Hematopoietic multipotent progenitor cell treated with erythropoietin and hydrocortisone succinate and interleukin-3 and kit ligand, for 17 days (in vitro differentiated cells): ENCODE measurements at regions not wholly inside any gene's neighbourhood (a gene's known extent, or its start where the extent isn't known, plus 50 kb on each side); places are given as distances from the start of the nearest gene placed in this dataset.
"Not testable (repeated sequence)": the region's sequence is repeated elsewhere in the genome, so short reads cannot be mapped to it uniquely, and the experiment has no call there.

Experiments
- DNase-seq: peaks from one replicate; pipeline ENCODE4 v3.0.0-alpha.2; 2015; ENCODE audit warnings: low spot score

DNA sequence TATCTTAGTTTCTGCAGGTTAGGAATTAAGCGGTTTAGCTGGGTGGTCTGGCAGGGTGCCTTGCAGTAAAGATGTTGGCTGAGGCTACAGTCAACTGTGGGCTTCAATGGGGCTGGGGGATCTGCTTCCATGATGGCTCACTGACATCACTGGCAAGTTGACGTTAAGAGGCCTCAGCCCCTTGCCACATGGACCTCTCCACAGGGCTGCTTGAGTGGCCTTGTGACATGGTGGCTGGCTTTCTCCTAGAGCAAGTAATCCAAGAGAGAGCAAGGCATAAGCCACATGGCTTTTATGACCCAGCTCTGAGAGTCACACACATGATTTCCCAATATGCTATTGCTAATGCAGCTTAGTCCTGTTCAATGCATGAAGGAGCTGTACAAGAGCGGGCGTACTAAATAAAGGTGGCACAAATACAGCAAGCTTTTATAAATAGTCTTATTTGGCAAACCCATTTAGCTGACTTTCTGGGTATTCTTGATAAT lies 109.1 kb downstream of the SEPTIN7 start:
- DNase-seq = no peak

DNA sequence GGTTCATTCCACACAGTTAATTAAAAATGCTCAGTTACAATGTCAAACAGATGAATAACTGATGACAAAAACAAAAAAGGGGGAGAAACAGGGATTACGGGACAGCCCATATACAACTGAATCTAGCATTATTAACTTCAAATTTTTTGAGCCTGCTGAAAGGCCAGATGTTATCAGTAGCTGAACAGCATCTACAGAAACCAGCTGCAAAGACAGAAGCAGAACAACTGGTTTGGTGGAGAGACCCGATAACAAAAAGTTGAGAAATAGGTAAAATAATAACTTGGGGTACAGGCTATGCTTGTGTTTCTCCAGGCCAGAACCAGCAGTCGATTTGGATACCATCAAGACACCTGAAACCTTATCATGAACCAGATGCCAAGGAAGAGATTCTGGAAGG lies 109.8 kb downstream of the SEPTIN7 start:
- not testable (repeated sequence) for DNase-seq

DNA sequence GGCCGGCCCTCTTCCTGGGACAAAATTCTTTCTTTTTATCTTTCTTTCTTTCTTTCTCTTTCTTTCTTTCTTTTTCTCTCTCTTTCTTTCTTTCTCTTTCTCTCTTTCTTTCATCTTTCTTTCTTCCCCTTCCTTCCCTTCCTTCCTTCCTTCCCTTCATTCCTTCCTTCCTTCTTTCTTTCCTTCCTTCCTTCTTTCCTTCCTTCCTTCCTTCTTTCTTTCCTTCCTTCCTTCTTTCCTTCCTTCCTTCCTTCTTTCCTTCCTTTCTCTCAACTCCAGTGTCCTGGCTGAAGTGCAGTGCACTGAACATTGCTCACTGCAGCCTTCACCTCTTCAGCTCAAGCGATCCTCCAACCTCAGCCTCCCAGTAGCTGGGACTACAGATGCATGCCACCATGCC lies 112.5 kb downstream of the SEPTIN7 start:
- not testable (repeated sequence) for DNase-seq

DNA sequence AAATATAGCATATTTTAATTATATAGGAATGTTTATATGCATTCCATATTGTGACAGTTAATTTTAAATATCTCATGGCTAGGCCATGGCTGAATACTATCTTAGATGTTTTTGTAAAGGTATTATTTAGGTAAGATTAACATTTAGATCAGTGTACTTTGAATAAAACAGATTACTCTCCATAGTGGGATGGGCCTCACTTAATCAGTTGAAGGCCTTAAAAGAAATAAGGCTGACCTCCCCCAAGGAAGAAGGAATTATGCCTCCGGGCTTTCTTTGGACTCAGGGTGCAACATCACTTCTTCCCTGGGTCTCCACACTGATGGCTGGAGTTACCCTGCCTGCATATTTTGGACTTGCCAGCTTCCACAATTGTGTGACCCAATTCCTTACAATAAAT lies 113.4 kb downstream of the SEPTIN7 start:
- not testable (repeated sequence) for DNase-seq

DNA sequence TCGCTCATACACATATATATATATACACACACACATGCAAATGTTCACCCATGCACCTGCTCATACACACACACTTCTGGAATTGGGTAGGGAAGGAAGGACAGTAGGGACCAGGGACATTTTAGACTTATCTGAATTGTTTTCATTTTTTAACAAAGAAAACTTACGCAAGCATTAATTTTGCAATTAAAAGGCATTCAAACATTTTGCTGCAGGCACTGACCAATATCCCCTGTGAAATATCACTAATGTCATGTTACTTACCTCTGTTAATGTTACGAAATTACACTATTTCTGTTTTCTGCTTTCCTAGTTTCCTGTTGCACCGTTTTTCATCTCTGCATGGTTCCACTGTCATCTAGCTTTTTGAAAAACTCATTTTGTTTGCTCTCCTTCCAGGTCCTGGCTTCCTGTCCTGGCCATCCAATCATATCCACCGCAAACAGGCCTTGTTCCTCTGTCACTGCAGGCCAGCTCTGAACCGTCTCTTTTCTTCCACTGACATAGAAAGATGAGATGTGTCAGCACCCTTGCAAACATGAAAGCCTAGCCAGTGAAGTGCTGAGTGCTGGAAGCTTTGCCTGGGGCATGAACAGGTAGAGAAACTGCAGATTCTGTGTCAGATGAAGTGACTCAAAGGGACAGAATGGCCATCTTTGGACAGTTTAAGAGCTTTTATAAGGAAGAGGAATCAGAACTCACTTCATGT lies 114.5 kb downstream of the SEPTIN7 start:
- DNase-seq = not testable (repeated sequence)

DNA sequence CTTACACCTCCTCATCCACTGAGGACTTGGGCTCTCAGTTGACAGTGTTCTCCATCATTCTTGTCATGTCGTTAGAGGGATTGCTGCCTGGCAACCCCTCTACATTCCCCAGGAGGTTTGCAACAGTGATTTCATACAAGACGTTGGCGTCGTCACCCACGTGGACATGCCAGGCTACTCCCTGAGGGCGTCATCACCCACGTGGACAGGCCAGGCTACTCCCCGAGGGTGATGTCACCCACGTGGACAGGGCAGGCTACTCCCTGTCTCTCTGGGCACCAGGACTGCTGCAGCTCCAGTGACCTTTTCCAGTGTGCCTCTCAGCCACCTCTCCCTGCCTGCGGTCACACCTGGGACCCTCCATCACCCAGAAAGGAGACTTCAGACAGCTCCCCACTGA lies 117.4 kb downstream of the SEPTIN7 start:
- not testable (repeated sequence) for DNase-seq

DNA sequence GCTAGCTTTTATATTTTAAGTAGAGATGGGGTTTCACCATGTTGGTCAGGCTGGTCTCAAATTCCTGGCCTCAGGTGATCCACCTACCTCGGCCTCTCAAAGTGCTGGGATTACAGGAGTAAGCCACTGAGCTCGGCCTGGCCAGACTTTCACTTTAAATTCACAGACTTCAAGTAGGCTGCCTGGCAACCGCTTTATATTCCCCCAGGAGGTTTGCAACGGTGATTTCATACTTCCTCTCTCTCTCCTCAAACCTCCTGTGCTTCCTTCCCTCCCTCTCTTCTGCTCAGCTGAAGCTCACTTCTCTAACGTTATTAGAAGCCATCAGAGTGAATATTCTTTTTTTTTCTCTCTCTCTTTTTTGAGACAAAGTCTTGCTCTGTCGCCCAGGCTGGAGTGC lies 118.8 kb downstream of the SEPTIN7 start:
- not testable (repeated sequence) for DNase-seq

DNA sequence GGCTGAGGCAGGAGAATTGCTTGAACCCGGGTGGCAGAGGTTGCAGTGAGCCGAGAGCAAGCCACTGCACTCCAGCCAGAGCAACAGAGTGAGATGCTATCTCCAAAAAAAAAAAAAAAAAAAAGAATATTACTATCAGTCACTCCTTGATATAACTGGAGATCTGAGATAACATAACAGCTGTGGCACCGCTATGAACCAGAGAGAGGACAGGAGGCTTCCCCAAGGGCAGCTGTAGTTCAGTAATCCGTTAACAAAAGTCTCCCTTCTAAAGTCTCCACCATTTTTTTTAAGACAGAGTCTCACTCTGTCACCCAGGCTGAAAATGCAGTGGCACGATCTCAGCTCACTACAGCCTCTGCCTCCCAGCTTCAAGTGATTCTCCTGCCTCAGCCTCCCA lies 120.5 kb downstream of the SEPTIN7 start:
- not testable (repeated sequence) for DNase-seq

DNA sequence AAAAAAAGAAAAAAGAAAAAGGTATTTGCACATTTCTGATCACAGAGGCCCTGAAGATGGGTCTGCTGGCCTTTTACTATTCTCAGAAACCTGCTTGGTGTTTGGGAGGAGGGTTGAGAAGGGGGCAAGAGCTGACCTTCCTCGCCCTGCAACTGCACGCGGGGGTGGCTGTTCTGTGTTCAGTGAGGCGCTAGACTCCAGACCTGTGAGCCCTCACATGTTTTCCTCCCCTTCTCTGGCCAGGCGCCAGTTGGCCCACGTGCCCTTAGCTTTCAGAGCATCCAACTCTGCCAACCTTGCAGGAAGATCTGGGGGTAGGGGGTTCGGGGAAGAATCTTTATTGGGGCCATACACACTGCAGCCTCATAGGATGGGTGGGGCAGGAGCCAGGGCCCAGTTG lies 123.8 kb downstream of the SEPTIN7 start:
- DNase-seq = not testable (repeated sequence)

DNA sequence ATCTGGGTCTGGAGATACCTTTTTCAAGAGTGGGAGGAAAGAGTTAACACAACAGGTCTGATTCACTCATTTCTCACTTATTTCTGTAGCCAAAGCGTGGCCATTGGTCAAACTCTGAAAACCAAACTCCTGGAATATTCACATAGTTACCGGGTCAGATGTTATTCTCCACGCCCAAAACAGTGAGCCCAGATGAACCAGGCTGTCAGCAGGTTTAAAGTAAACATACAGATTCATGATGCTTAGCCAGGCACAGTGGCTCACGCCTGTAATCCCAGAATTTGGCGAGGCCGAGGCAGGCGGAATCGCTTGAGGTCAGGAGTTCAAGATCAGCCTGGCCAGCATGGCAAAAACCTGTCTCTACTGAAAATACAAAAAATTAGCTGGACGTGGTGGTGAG lies 126.1 kb downstream of the SEPTIN7 start:
- not testable (repeated sequence) for DNase-seq

DNA sequence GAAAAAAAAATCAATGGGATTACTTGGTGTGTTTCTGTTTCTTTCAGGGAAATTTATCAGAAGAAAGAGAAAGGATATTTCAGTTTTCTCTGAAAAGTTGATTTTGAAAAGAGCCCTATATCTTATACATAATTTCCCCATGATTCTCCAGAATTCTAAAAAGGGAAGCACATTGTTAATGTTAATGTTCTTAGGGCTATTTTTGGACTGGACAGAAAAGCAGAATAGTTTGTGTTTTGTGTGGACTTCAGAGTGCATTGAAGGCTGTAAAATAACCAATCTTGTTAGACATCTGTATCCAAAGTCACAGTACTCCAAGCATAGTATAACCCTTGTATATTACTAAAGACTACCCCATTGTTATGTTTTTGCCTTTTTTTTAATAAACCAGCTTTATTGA lies 130.3 kb downstream of the SEPTIN7 start:
- DNase-seq = not testable (repeated sequence)

DNA sequence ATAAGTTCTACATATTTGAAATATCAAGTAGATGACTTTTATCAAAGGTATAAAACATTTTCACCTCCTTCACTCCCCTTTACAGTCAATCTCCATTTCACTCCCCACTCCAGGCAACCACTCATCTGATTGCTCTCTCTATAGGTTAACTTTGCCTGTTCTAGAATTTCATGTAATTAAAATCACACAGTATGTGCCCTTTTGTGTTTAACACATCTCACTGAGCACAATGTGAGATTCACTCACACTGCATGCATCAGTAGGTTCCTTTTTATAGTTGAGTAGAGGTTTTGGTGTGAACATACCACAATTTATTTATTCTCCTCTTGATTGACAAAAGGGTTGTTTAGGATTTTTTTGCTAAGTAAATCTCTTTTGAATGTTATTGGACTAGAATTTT lies 130.7 kb downstream of the SEPTIN7 start:
- DNase-seq = not testable (repeated sequence)

DNA sequence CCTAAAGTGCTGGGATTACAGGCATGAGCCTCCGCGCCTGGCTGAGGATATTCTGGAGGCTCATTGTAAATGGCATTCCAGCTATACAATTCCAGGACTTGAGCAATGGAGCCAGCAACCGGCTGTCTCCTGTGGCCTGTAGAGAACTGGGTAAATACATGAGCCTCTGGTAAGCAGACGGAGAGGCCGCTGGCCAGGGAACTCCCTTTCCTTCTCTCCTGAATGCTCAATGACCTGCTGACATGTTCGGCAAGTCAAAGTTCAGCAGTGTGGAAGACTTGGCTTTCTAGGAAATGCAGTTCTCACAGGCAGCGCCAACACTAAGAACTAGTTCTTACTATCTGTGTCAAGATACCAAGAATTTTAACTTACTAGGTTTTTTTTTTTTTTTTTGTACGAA lies 139.8 kb downstream of the SEPTIN7 start:
- not testable (repeated sequence) for DNase-seq

DNA sequence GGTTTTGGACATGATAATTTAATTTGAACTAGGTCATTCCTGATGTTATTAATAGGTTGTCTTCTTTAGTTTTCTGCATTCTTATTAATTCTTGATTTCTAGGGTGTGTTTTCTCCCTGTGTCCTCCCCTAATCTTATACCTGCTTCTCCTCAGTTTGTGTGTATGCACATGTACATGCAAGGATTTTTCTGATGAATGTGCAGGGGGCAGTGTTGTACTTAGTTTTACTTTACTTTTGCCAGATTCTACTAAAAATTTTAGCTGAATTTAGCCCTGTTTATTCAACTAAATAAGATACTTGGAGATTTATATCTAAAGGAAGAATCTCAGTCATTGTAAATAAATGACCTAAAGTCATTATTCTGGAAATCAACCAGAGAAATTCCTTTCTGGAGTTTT lies 144.8 kb downstream of the SEPTIN7 start:
- DNase-seq = not testable (repeated sequence)

DNA sequence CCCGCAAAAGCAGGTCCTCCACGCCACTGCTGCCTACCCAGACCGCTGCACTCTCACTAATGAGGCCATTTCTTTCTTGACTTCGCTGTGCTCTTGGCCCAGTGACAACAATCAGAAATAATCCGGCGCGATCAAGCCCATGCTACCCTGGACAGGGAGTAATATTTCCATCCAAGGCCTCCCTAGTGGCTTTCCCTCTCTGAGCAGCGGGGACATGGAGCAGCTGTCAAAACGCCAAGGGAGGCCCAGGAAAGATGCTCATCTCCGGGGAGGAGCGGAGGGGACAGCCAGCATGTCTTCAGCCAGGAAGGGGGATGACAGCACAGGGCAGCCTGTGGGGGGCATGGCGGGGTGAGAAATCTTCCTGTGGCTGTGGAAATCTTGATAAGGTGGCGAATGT lies 154.9 kb downstream of the SEPTIN7 start:
- not testable (repeated sequence) for DNase-seq

DNA sequence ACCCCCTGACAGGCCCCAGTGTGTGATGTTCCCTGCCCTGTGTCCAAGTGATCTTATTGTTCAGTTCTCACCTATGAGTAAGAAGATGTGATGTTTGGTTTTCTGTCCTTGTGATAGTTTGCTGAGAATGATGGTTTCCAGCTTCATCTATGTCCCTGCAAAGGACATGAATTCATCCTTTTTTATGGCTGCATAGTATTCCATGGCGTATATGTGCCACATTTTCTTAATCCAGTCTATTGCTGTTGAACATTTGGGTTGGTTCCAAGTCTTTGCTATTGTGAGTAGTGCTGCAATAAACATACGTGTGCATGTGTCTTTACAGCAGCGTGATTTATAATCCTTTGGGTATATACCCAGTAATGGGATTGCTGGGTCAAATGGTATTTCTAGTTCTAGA lies 156.1 kb downstream of the SEPTIN7 start:
- not testable (repeated sequence) for DNase-seq

DNA sequence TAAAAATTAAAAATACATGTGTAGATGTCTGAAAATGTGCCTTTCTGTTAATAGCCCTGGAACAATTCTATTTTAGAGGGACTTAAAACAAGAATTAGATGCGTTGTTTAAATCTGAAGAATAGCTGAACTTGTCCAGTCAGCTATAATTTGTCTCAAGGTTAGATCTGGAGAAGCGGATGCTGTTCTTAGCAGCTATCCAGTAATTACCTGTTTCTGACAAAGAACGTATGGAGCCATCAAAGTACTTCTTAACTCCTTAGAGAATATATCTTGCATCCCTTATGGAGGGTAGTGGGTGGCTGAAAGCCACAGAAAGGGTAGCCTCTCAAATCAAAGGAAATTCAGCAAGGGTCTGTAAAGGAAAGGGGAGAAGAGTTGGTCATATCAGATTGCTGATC lies 160.4 kb downstream of the SEPTIN7 start:
- not testable (repeated sequence) for DNase-seq

DNA sequence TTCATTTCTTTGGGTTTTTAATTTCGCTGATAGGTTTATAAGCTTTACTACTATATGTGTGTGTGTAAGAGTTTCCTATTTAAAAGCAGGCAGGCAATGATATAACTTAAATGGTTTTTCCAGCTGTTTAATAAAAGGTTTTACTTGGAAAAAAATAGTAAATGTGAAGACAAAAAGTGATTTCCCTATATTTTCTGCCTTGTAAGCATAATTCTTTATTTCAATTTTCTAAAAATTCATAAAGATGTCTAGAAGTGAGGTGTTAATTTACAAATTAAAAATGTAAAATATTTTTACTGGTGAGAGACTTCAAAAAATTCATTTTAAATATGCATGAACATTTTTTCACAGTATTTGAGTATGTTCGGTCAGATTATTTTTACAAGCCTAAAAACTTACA lies 161.8 kb downstream of the SEPTIN7 start:
- not testable (repeated sequence) for DNase-seq

DNA sequence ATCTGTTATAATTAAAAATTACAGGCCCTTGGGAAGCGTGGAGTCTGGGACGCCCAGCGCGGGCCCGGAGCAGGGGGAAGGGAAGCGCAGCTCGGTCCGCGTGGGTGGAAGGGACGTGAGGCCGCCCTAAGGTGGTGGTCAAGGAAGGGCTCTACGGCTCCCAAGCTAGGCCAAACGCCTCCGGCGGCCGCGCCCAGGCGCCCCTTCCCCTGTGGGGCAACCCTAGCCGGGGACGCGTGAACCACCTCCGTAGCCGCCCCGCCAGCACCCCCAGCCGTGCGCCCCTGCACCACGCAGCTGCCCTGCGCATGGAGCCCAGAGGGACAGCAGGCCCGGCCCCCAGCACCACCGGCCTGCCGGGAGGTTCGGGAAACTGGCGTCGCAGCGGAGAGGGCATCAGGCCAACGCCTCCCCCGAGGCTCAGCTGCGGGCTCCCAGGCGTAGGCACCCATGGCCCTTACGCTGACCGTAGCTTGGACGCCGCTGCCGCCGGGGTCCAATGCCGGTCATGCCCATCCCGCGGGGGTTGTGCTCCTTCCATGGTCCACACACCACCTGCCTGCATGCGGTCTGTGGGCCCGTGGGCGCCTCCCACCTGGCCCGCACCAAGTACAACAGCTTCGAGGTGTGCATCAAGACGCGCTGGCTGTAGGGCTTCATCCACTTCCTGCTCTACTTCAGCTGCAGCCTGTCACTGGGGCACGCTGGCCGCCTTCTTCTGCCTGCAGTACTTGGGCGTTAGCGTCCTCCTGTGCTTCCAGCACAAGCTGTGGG lies 166.7 kb downstream of the SEPTIN7 start:
- DNase-seq = no peak

DNA sequence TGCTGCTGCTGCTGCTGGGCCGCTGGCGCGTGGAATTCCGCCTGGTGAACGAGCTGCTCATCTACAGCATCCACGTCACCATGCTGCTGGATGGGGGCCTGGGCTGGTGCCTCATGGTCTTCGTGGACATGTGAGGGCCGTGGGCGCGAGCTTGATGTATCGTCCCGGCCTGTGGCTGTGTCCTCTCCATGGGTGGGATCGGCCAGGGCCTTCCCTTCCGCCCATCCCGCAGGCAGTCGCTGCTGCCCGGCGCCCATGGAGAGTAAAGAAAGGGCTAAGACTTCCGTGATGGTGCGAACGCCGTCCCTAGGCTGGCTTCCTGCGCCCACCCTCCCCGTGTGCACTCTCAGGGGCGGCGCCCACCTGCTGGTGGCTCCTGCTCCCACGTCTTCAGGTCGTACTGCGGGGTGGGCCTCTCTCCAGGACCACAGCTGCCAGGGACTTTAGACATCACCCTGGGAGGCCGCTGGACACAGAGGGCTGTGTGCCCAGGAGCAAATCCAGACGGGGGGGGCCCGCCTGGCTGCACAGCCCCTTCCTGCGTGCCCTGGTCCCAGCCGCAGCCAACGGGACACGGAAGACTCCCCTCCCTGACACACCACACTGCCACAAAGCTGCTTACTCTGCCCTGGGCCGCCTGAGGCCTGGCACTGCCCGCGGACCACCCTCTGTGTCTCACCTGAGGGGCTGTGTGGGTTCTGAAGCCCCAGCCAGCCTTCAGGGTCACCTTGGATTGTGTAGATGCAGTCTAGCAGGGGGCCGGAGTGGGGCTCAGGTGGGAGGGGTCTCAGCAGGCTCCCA lies 167.5 kb downstream of the SEPTIN7 start:
- no peak for DNase-seq

DNA sequence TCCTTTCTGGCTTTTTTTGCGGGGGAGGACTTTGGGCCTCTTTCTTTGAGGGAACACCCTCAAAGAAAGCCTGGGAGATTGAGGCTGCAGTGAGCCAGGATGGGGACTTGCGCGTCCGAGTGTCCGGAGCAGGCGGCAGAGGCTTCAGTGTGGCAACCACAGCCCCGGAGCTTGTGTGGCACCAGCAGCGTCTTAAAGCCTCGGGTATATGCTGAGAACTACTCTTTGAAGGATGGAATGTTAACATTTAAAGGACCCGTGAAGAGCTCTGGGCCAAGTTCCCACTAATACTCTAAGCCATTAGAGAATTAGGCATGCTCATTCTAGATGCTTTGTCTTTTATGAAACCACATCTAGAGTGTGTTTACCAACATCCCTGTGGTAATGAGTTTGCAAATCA lies 168.2 kb downstream of the SEPTIN7 start:
- no peak for DNase-seq

DNA sequence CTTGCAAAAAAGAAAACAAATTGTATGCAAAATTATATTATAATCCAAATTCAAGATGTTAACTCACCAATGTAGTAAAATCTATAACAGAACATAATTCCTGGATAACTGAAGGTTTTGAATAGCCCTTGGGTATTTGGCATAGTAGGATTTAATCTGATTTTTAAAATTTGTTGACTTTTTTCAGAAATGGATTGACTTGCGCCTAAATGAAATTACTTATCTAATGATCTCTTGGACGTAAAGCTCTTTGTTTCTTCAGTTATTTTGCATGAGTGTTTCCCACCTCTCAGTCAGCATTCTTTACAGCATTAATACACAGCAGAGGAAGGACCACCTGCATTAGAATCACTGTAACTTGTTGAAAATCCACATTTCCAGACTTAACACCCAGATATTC lies 169.6 kb downstream of the SEPTIN7 start:
- DNase-seq = no peak
